Activated T-cell treated with anti-CD3 and anti-CD28 coated beads, Interleukin-2, amount 50 U/mL, for 48 hours (primary cell): ENCODE measurements at regions not wholly inside any gene's neighbourhood (a gene's known extent, or its start where the extent isn't known, plus 50 kb on each side); places are given as distances from the start of the nearest gene placed in this dataset.

Experiments used
- DNase-seq, 2 experiments: peaks; one replicate each; pipeline ENCODE4 v3.0.0-alpha.2; 2020

- no peak for DNase-seq
Observed at GRCh38 chr3:182083112-182083511, 371.4 kb downstream of the SOX2 start.

GRCh38 chr3:182092662-182093262 lies 381.0 kb downstream of the SOX2 start:
- DNase-seq, result no peak

GRCh38 chr3:182094321-182094720 lies 382.6 kb downstream of the SOX2 start:
- DNase-seq, result no peak

GRCh38 chr3:182104881-182105280 lies 393.2 kb downstream of the SOX2 start:
- DNase-seq, result no peak

- no peak for DNase-seq
Observed at GRCh38 chr3:182105875-182106274, 394.1 kb downstream of the SOX2 start.

GRCh38 chr3:182108371-182108770 lies 396.6 kb downstream of the SOX2 start:
- no peak for DNase-seq

GRCh38 chr3:182111967-182112366 lies 400.2 kb downstream of the SOX2 start:
- DNase-seq, result no peak

- DNase-seq, result no peak
Observed at GRCh38 chr3:182115328-182116015, 403.7 kb downstream of the SOX2 start.

- DNase-seq, result no peak
Observed at GRCh38 chr3:182116386-182116785, 404.7 kb downstream of the SOX2 start.

- DNase-seq, result no peak
Observed at GRCh38 chr3:182117131-182117530, 405.4 kb downstream of the SOX2 start.

GRCh38 chr3:182117583-182117982 lies 405.9 kb downstream of the SOX2 start:
- DNase-seq, result no peak

GRCh38 chr3:182118066-182118465 lies 406.3 kb downstream of the SOX2 start:
- no peak for DNase-seq

GRCh38 chr3:182121401-182121800 lies 409.7 kb downstream of the SOX2 start:
- no peak for DNase-seq

- no peak for DNase-seq
Observed at GRCh38 chr3:182122779-182123178, 411.1 kb downstream of the SOX2 start.

GRCh38 chr3:182124187-182124586 lies 412.5 kb downstream of the SOX2 start:
- DNase-seq, result no peak

- no peak for DNase-seq
Observed at GRCh38 chr3:182124716-182125115, 413.0 kb downstream of the SOX2 start.

- DNase-seq, result no peak
Observed at GRCh38 chr3:182129740-182130139, 418.0 kb downstream of the SOX2 start.

- no peak for DNase-seq
Observed at GRCh38 chr3:182133752-182134151, 422.0 kb downstream of the SOX2 start.

- no peak for DNase-seq
Observed at GRCh38 chr3:182135056-182135455, 423.3 kb downstream of the SOX2 start.

- DNase-seq, result no peak
Observed at GRCh38 chr3:182136008-182136910, 424.5 kb downstream of the SOX2 start.

GRCh38 chr3:182138393-182138792 lies 426.7 kb downstream of the SOX2 start:
- no peak for DNase-seq

- no peak for DNase-seq
Observed at GRCh38 chr3:182139627-182140357, 428.1 kb downstream of the SOX2 start.

GRCh38 chr3:182142928-182143327 lies 431.2 kb downstream of the SOX2 start:
- DNase-seq, result no peak
